Loucy (cell line): ENCODE measurements at regions not wholly inside any gene's neighbourhood (a gene's known extent, or its start where the extent isn't known, plus 50 kb on each side); places are given as distances from the start of the nearest gene placed in this dataset.

Experiments used
- H2AFZ ChIP-seq: fragments of 200-600 bp; sonication (generic); 2 replicates; pipeline ENCODE4 v1.6.0; 2016; ENCODE audit warnings: antibody characterized with exemption, mild to moderate bottlenecking, low read length, moderate library complexity
- H3F3A ChIP-seq: fragments of 200-600 bp; 2 replicates; pipeline ENCODE4 v1.6.0; 2016; ENCODE audit warnings: antibody characterized with exemption, low read depth, mild to moderate bottlenecking
- H3K27me3 ChIP-seq: fragments of 200-600 bp; sonication (generic); 2 replicates; pipeline ENCODE4 v1.6.1; 2014; ENCODE audit warnings: low read length, mild to moderate bottlenecking; ENCODE audit not compliant: insufficient read depth, poor library complexity, severe bottlenecking
- H3K36me3 ChIP-seq: fragments of 200-600 bp; sonication (generic); 2 replicates; pipeline ENCODE4 v1.6.1; 2016; ENCODE audit warnings: low read length; ENCODE audit not compliant: insufficient read depth
- H3K4me1 ChIP-seq: fragments of 200-600 bp; sonication (generic); 2 replicates; pipeline ENCODE4 v1.5.1; 2014; ENCODE audit warnings: low read length, mild to moderate bottlenecking; ENCODE audit not compliant: insufficient read depth, poor library complexity, severe bottlenecking
- H3K4me2 ChIP-seq: fragments of 200-600 bp; sonication (generic); 2 replicates; pipeline ENCODE4 v1.6.0; 2014; ENCODE audit warnings: antibody characterized with exemption, low read length, low read depth, mild to moderate bottlenecking; ENCODE audit not compliant: poor library complexity, severe bottlenecking
- H3K4me3 ChIP-seq: fragments of 200-600 bp; sonication (generic); 2 replicates; pipeline ENCODE4 v1.5.1; 2014; ENCODE audit warnings: low read length, mild to moderate bottlenecking, mixed read lengths; ENCODE audit not compliant: poor library complexity, severe bottlenecking
- H3K79me2 ChIP-seq: fragments of 200-600 bp; sonication (generic); 2 replicates; pipeline ENCODE4 v1.6.1; 2014; ENCODE audit warnings: low read length; ENCODE audit not compliant: insufficient read depth
- H3K9ac ChIP-seq: fragments of 200-600 bp; sonication (generic); 2 replicates; pipeline ENCODE4 v1.6.0; 2014; ENCODE audit warnings: mild to moderate bottlenecking, low read depth, low read length, moderate library complexity; ENCODE audit not compliant: poor library complexity, severe bottlenecking
- H3K9me2 ChIP-seq: fragments of 200-600 bp; sonication (generic); replicated peaks from 2 replicates; pipeline ENCODE4 v1.6.1; 2016; ENCODE audit warnings: low read depth, low read length, mixed read lengths
- H3K9me3 ChIP-seq: fragments of 200-600 bp; sonication (generic); 2 replicates; pipeline ENCODE4 v1.6.1; 2014; ENCODE audit warnings: mild to moderate bottlenecking, antibody characterized with exemption, low read length, low read depth; ENCODE audit not compliant: insufficient read depth
- H4K20me1 ChIP-seq: fragments of 200-600 bp; sonication (generic); 2 replicates; pipeline ENCODE4 v1.6.0; 2014; ENCODE audit warnings: antibody characterized with exemption, low read length, mild to moderate bottlenecking; ENCODE audit not compliant: insufficient read depth, poor library complexity, severe bottlenecking
- EZH2phosphoT487 ChIP-seq: fragments of 200-600 bp; IDR thresholded peaks from 2 replicates; pipeline ENCODE4 v1.6.1; 2018; ENCODE audit warnings: antibody characterized with exemption, mild to moderate bottlenecking, moderate library complexity, borderline replicate concordance
- TF ChIP-seq, protein P1 (sequence below): fragments of 200-600 bp; sonication (generic); conservative IDR thresholded peaks from 2 replicates; pipeline ENCODE4 v1.5.1; 2014; ENCODE audit warnings: mild to moderate bottlenecking, antibody characterized with exemption, low read length

DNA sequence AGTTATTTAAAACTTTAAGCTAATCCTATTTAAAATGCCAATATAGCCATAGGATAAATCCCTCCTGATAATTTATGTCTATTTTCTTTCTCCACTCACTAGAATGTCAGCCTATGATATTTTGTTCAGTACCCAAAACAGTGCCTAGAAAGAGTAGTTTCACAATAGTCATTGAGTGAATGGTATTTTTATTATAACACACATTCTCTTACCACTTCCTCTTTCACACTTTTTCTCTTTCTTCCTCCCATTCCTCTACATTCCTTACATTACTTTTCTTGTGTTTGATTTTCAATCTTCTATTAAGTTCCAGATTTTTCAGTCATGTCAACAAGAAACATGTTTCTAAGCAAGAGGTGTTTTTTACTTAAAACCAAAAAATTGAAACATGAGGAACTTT lies 327.6 kb upstream of the UBE2E3 start:
- no peak overlapping the region for H3K9ac ChIP-seq
- H3K9me3 ChIP-seq: no peaks in the 10 kb centered on the region
- no peak overlapping the region for H2AFZ ChIP-seq
- no peaks in the 10 kb centered on the region for H3F3A ChIP-seq
- no peaks in the 10 kb centered on the region for H4K20me1 ChIP-seq
- no peaks in the 10 kb centered on the region for H3K36me3 ChIP-seq
- H3K4me1 ChIP-seq: no peaks in the 10 kb centered on the region
- no peaks in the 10 kb centered on the region for H3K9me2 ChIP-seq
- no peak overlapping the region for H3K4me3 ChIP-seq
- TF ChIP-seq, protein P1, sequence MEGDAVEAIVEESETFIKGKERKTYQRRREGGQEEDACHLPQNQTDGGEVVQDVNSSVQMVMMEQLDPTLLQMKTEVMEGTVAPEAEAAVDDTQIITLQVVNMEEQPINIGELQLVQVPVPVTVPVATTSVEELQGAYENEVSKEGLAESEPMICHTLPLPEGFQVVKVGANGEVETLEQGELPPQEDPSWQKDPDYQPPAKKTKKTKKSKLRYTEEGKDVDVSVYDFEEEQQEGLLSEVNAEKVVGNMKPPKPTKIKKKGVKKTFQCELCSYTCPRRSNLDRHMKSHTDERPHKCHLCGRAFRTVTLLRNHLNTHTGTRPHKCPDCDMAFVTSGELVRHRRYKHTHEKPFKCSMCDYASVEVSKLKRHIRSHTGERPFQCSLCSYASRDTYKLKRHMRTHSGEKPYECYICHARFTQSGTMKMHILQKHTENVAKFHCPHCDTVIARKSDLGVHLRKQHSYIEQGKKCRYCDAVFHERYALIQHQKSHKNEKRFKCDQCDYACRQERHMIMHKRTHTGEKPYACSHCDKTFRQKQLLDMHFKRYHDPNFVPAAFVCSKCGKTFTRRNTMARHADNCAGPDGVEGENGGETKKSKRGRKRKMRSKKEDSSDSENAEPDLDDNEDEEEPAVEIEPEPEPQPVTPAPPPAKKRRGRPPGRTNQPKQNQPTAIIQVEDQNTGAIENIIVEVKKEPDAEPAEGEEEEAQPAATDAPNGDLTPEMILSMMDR: no peak
- no peak for TF ChIP-seq EZH2phosphoT487
- no peak overlapping the region for H3K4me2 ChIP-seq
- H3K27me3 ChIP-seq: no peaks in the 10 kb centered on the region
- H3K79me2 ChIP-seq: no peaks in the 10 kb centered on the region

DNA sequence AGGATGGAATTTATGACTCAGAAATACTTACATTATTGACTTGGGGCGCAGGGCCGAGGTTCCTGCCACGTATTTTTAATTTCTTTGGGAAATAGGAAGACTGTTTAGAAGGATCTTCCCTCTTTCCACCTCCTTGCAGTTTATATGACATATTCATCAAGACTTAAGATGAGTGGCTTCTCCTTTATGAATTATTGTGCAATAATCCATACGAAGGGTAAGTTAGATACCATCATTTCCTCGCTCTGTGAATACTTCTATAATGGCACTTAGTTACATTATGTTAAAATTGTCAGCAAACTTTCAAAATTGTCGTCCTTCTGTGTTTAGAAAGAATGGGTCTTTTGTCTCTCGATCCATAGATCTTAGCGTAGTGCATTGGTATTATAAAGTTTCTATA lies 328.8 kb upstream of the UBE2E3 start:
- H3K79me2 ChIP-seq: no peaks in the 10 kb centered on the region
- H3K9me2 ChIP-seq: no peaks in the 10 kb centered on the region
- no peak overlapping the region for H3K9ac ChIP-seq
- no peaks in the 10 kb centered on the region for H3K9me3 ChIP-seq
- no peak for TF ChIP-seq EZH2phosphoT487
- TF ChIP-seq, protein P1: no peak
- H2AFZ ChIP-seq: no peak overlapping the region
- H3K36me3 ChIP-seq: no peaks in the 10 kb centered on the region
- H3K4me1 ChIP-seq: no peaks in the 10 kb centered on the region
- H3F3A ChIP-seq: no peaks in the 10 kb centered on the region
- no peaks in the 10 kb centered on the region for H3K27me3 ChIP-seq
- no peak overlapping the region for H3K4me2 ChIP-seq
- H3K4me3 ChIP-seq: no peak overlapping the region
- no peaks in the 10 kb centered on the region for H4K20me1 ChIP-seq

DNA sequence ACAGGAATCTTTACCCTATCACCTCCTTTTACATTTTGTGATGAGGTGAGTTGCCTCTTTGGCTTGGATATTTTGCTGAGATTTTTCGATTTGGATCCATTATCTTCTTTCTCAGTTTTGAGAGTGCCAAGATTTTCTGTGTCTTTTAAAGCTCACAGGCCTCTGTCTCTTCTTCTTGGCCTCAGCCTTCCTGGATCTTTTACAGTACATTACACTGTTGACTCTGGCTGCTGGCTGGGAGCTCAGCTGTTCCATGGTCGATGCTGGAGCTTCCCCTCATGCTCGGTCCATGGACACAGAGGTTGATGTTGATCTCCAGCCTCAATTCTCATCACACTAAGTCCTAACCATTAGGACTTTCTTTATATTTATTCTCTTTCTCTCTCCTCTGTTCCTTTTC lies 332.8 kb upstream of the UBE2E3 start:
- Histone ChIP-seq H3K9me2 (no peaks in the 10 kb centered on the region), H3K36me3 (no peaks in the 10 kb centered on the region), H3F3A (no peaks in the 10 kb centered on the region), H3K9ac (no peak overlapping the region), H2AFZ (no peak overlapping the region), H4K20me1 (no peaks in the 10 kb centered on the region), H3K4me1 (no peaks in the 10 kb centered on the region), H3K4me2 (no peak overlapping the region), H3K27me3 (no peaks in the 10 kb centered on the region), H3K9me3 (no peaks in the 10 kb centered on the region), H3K79me2 (no peaks in the 10 kb centered on the region), H3K4me3 (no peak overlapping the region)
- TF ChIP-seq, protein P1: no peak
- TF ChIP-seq EZH2phosphoT487: no peak
